Peyer's patch (tissue), 4 donors: ENCODE measurements at regions not wholly inside any gene's neighbourhood (a gene's known extent, or its start where the extent isn't known, plus 50 kb on each side); places are given as distances from the start of the nearest gene placed in this dataset.

Experiments used
- DNase-seq, 3 donors: peaks; one replicate each; pipeline ENCODE4 v3.0.0-alpha.2; 2017 to 2019
- H3K27ac ChIP-seq, 4 donors: fragments of 200-600 bp; sonication (generic); one replicate each; pipeline ENCODE4 v1.5.1; 2016 to 2019
- H3K27me3 ChIP-seq, 2 donors: fragments of 200-600 bp; sonication (generic); one replicate each; pipeline ENCODE4 v1.5.1; 2019
- H3K36me3 ChIP-seq, 3 donors: fragments of 200-600 bp; sonication (generic); one replicate each; pipeline ENCODE4 v1.5.1; 2016 to 2019
- H3K4me1 ChIP-seq, 4 donors: fragments of 200-600 bp; sonication (generic); one replicate each; pipeline ENCODE4 v1.5.1; 2016 to 2019
- H3K4me3 ChIP-seq, 4 donors: fragments of 200-600 bp; sonication (generic); 1 replicate in 3 of 4; 2 replicates in 1 of 4; pipeline ENCODE4 v1.5.1; 2016 to 2019; ENCODE audit warnings: mild to moderate bottlenecking in 1 of 4
- H3K9me3 ChIP-seq, 4 donors: fragments of 200-600 bp; sonication (generic); one replicate each; pipeline ENCODE4 v1.5.1; 2016 to 2019; ENCODE audit warnings: mild to moderate bottlenecking in 1 of 4
- CTCF ChIP-seq, 6 experiments: fragments of 450-650 bp in 4 of 6; fragments of 200-600 bp in 2 of 6; sonication (generic) in 1 of 6; IDR thresholded peaks; one replicate each; pipeline ENCODE4 v1.5.1; 2017 to 2019; ENCODE audit warnings: antibody characterized with exemption in 6 of 6, mild to moderate bottlenecking in 3 of 6, moderate library complexity in 1 of 6
- POLR2A ChIP-seq, 2 donors: fragments of 450-650 bp; IDR thresholded peaks; one replicate each; pipeline ENCODE4 v1.5.1; 2017; ENCODE audit warnings: antibody characterized with exemption in 2 of 2, mild to moderate bottlenecking in 2 of 2, moderate library complexity in 2 of 2

DNA sequence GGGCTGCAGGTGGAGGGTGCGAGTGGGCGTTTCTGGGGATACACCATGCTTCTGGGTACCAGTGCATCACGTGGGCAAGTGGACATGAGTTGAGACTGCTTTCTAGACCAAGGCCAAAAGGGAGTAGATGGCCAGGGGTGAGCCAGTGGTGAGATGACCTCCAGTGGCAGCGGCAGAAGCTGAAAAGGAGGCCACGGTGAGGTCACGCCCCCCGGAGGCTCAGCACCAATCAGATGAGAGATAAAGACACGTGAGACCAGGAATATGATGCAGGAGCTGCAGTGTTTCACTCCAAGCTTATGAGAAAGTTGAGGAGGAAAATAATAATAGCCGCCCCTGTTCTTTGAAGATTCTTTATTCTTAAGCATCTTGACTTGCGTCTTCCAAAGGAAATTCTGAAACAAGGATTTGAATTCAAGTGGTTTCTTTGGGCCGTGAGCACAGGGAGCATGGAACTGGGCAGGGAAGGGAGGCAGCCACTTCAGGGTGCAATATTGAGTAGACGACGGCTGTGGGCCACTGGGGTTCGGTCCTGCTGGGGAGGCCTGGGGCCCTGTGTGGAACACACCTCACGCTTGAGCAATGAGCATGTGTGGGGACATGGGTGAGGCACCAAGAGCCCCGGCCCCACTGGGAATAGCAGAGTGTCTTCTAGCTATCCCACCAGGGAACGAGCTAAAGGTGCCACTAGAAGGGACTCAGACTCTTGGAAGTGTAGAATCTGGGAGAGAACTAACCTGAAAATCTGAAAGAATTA is 156.7 kb upstream of the LRFN2 start:
- Histone ChIP-seq H3K4me3 (no peak overlapping the region), H3K27me3 (no peaks in the 10 kb centered on the region), H3K4me1 (no peaks in the 10 kb centered on the region), H3K27ac (no peak overlapping the region), H3K9me3 (no peaks in the 10 kb centered on the region), H3K36me3 (no peaks in the 10 kb centered on the region)
- TF ChIP-seq CTCF (IDR thresholded peaks at IDR 0.05) = no peak
- no peak for TF ChIP-seq POLR2A (IDR thresholded peaks at IDR 0.05)
- no peak for DNase-seq

- Histone ChIP-seq H3K4me3 (no peak overlapping the region), H3K27ac (no peak overlapping the region)
Measured at GRCh38 chr6:40743226-40743625, 156.1 kb upstream of the LRFN2 start.

GRCh38 chr6:40740518-40740917 is 153.4 kb upstream of the LRFN2 start:
- H3K27ac ChIP-seq = no peak overlapping the region
- H3K9me3 ChIP-seq = no peaks in the 10 kb centered on the region
- no peak for DNase-seq
- H3K27me3 ChIP-seq = no peaks in the 10 kb centered on the region
- no peak overlapping the region for H3K4me3 ChIP-seq
- TF ChIP-seq CTCF (IDR thresholded peaks at IDR 0.05) (no peak), POLR2A (IDR thresholded peaks at IDR 0.05) (no peak)
- no peaks in the 10 kb centered on the region for H3K4me1 ChIP-seq
- H3K36me3 ChIP-seq = no peaks in the 10 kb centered on the region

More at GRCh38 chr6:40743226-40743625, 156.1 kb upstream of the LRFN2 start:
- no peak for DNase-seq
- TF ChIP-seq POLR2A (IDR thresholded peaks at IDR 0.05) (no peak), CTCF (IDR thresholded peaks at IDR 0.05) (no peak)
- Histone ChIP-seq H3K36me3 (no peaks in the 10 kb centered on the region), H3K4me1 (no peaks in the 10 kb centered on the region), H3K9me3 (no peaks in the 10 kb centered on the region), H3K27me3 (no peaks in the 10 kb centered on the region)

DNA sequence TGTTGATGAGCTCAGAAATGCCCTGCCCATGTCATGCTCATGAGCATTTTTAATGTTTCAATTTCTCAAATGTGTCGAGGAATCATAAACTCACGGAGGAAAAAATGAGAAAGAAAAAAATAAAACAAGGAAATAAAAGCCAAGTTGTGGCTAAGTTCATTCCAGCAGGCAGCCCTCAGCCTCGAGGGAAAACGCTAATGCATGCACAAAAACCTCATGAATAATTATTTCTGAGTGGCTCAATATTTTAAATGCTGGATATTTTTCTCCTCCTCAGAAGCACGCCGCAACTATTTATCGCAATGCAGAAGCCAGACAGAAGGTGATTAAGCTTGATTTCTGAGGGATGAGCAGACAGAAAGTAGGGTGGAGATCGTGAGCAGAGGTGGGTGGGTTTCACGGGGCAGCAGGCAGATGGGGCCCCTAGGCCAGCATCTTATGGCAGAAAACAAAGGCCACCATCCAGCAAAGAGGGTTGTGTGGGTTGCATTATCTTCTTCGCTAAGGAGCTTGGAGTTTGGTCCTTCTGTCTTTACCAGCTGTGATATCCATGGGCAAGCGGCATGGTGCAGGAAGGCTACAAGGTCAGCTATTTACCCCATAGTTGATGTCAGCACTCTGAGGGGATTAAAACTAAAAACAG is 151.5 kb upstream of the LRFN2 start:
- no peak for DNase-seq
- Histone ChIP-seq H3K9me3 (no peaks in the 10 kb centered on the region), H3K4me3 (no peak overlapping the region), H3K4me1 (no peaks in the 10 kb centered on the region), H3K27me3 (no peaks in the 10 kb centered on the region), H3K27ac (no peak overlapping the region), H3K36me3 (no peaks in the 10 kb centered on the region)
- TF ChIP-seq POLR2A (IDR thresholded peaks at IDR 0.05) (no peak), CTCF (IDR thresholded peaks at IDR 0.05) (no peak)

GRCh38 chr6:40735521-40735920 is 148.4 kb upstream of the LRFN2 start:
- Histone ChIP-seq H3K36me3 (no peaks in the 10 kb centered on the region), H3K4me1 (no peaks in the 10 kb centered on the region), H3K27ac (no peak overlapping the region), H3K27me3 (no peaks in the 10 kb centered on the region), H3K4me3 (no peak overlapping the region), H3K9me3 (no peaks in the 10 kb centered on the region)
- no peak for DNase-seq
- TF ChIP-seq POLR2A (IDR thresholded peaks at IDR 0.05) (no peak), CTCF (IDR thresholded peaks at IDR 0.05) (no peak)
